ENCODE measurements at regions not wholly inside any gene's neighbourhood (a gene's known extent, or its start where the extent isn't known, plus 50 kb on each side); places are given as distances from the start of the nearest gene placed in this dataset.

DNA sequence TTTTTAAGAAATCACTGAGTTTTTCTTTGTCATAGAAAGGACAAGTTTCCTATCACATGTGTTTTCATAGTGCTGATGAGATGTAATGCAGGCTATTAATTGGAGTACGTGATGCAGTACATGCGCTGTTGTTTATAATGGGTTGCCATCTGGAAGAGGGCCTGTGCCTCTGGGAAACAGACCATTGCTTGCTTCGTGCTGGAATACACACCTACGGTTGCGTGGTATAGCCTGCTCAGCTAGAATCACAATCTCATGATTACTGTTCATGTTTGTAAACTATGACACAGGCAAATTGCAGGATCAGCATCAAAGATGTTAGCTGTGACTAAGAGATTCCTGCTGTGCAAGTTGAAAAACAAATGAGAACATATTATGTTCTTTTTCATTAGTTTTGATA, 107.2 kb upstream of the STEAP1B start:
- TF ChIP-seq, protein P1, sequence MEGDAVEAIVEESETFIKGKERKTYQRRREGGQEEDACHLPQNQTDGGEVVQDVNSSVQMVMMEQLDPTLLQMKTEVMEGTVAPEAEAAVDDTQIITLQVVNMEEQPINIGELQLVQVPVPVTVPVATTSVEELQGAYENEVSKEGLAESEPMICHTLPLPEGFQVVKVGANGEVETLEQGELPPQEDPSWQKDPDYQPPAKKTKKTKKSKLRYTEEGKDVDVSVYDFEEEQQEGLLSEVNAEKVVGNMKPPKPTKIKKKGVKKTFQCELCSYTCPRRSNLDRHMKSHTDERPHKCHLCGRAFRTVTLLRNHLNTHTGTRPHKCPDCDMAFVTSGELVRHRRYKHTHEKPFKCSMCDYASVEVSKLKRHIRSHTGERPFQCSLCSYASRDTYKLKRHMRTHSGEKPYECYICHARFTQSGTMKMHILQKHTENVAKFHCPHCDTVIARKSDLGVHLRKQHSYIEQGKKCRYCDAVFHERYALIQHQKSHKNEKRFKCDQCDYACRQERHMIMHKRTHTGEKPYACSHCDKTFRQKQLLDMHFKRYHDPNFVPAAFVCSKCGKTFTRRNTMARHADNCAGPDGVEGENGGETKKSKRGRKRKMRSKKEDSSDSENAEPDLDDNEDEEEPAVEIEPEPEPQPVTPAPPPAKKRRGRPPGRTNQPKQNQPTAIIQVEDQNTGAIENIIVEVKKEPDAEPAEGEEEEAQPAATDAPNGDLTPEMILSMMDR (IDR thresholded peaks at IDR 0.05; ENCODE audit: control extremely low read depth in 1 of 3, insufficient read depth in 1 of 3, low read depth in 1 of 3, low read length in 3 of 3): no peak
- TF ChIP-seq, protein P2, sequence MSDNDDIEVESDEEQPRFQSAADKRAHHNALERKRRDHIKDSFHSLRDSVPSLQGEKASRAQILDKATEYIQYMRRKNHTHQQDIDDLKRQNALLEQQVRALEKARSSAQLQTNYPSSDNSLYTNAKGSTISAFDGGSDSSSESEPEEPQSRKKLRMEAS (IDR thresholded peaks at IDR 0.05): no peak
- TF ChIP-seq YY1 (IDR thresholded peaks at IDR 0.05; ENCODE audit: low read depth, low read length): no peak
- no peak for TF ChIP-seq RFX5 (IDR thresholded peaks at IDR 0.05; ENCODE audit: borderline replicate concordance, low read depth, low read length)
- no peak for TF ChIP-seq TAF1 (IDR thresholded peaks at IDR 0.05; ENCODE audit: low read depth, low read length)
- TF ChIP-seq POLR2A (IDR thresholded peaks at IDR 0.05; ENCODE audit: control extremely low read depth in 1 of 2, low read depth in 2 of 2, low read length in 2 of 2): no peak
- no peak for TF ChIP-seq SUZ12 (IDR thresholded peaks at IDR 0.05; ENCODE audit: low read length)
- TF ChIP-seq, protein P3, sequence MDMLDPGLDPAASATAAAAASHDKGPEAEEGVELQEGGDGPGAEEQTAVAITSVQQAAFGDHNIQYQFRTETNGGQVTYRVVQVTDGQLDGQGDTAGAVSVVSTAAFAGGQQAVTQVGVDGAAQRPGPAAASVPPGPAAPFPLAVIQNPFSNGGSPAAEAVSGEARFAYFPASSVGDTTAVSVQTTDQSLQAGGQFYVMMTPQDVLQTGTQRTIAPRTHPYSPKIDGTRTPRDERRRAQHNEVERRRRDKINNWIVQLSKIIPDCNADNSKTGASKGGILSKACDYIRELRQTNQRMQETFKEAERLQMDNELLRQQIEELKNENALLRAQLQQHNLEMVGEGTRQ (IDR thresholded peaks at IDR 0.05; ENCODE audit: low read length): no peak
- no peak for TF ChIP-seq EZH2 (IDR thresholded peaks at IDR 0.05; ENCODE audit: low read depth, low read length, severe bottlenecking)
- TF ChIP-seq HDAC2 (IDR thresholded peaks at IDR 0.05; ENCODE audit: borderline replicate concordance in 1 of 2, low read depth in 2 of 2, low read length in 2 of 2): no peak
- no peak for TF ChIP-seq RAD21 (IDR thresholded peaks at IDR 0.05 in 1 of 2, conservative IDR thresholded peaks at IDR 0.05 in 1 of 2; ENCODE audit: low read depth in 2 of 2, low read length in 2 of 2)
- TF ChIP-seq RBBP5 (IDR thresholded peaks at IDR 0.05; ENCODE audit: borderline replicate concordance, low read depth, low read length): no peak
- no peak for TF ChIP-seq EGR1 (IDR thresholded peaks at IDR 0.05; ENCODE audit: borderline replicate concordance, low read depth, low read length)
- no peak for TF ChIP-seq HDAC6 (IDR thresholded peaks at IDR 0.05; ENCODE audit: low read depth, low read length)
